Stomach smooth muscle (tissue), 2 donors: ENCODE measurements at regions not wholly inside any gene's neighbourhood (a gene's known extent, or its start where the extent isn't known, plus 50 kb on each side); places are given as distances from the start of the nearest gene placed in this dataset.

Source experiments
- H3K27ac ChIP-seq: one replicate; pipeline ENCODE4 v1.7.0; 2013; ENCODE audit warnings: mild to moderate bottlenecking, low read length, inconsistent platforms
- H3K27me3 ChIP-seq, 2 donors: one replicate each; pipeline ENCODE4 v1.7.0; 2013; ENCODE audit warnings: low read length in 2 of 2; ENCODE audit not compliant: insufficient read depth in 2 of 2, control insufficient read depth in 1 of 2
- H3K36me3 ChIP-seq, 2 donors: one replicate each; pipeline ENCODE4 v1.7.0; 2013; ENCODE audit warnings: low read length in 2 of 2; ENCODE audit not compliant: control insufficient read depth in 2 of 2, insufficient read depth in 2 of 2
- H3K4me1 ChIP-seq: one replicate; pipeline ENCODE4 v1.7.0; 2013; ENCODE audit warnings: low read length; ENCODE audit not compliant: control insufficient read depth, insufficient read depth
- H3K4me3 ChIP-seq, 2 donors: one replicate each; pipeline ENCODE4 v1.7.0; 2013; ENCODE audit warnings: low read length in 2 of 2
- H3K9ac ChIP-seq, 2 donors: one replicate each; pipeline ENCODE4 v1.7.0; 2013; ENCODE audit warnings: low read length in 2 of 2, mild to moderate bottlenecking in 1 of 2
- H3K9me3 ChIP-seq, 2 donors: one replicate each; pipeline ENCODE4 v1.7.0; 2013; ENCODE audit warnings: low read length in 2 of 2; ENCODE audit not compliant: control insufficient read depth in 2 of 2
- donor health status: healthy.
- donor health status: Pancreatic carcinoma.

DNA sequence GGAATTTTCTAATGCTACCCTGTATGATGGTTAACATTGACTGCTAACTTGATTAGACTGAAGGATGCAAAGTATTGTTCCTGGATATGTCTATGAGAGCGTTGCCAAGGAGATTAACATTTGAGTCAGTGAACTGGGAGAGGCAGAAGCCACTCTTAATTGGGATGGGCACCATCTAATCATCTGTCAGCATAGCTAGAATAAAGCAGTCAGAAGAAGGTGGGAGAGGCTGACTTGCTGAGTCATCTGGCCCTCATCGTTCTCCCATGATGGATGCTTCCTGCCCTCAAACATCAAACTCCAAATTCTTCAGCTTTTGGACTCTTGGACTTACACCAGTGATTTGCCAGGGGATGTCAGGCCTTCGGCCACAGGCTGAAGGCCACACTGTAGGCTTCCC, 878.5 kb downstream of the PCDH7 start:
- Histone ChIP-seq H3K27ac (no peak overlapping the region), H3K36me3 (no peaks in the 10 kb centered on the region), H3K9me3 (no peaks in the 10 kb centered on the region), H3K9ac (no peak overlapping the region), H3K4me3 (no peak overlapping the region), H3K27me3 (no peaks in the 10 kb centered on the region), H3K4me1 (no peaks in the 10 kb centered on the region)

DNA sequence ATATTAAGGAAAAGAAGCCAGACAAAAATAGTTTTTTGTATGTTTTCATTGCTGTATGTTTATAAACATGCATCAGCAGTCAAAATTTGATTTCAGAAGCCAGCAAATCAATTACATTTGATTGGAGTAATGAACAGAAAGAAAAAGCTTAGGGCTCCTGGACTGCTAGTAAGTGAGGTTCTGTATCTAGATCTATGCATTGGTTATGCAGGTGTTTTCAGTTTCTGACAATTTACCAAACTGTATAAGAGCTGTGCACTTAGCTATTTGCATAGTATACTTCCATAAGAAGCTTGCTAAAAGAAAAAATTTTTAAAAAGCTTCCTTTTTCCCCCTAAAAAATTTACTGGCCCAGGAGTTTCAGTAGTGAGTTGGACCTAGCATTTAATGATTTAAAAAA, 881.6 kb downstream of the PCDH7 start:
- Histone ChIP-seq H3K9me3 (no peaks in the 10 kb centered on the region), H3K4me1 (no peaks in the 10 kb centered on the region), H3K27me3 (no peaks in the 10 kb centered on the region), H3K36me3 (no peaks in the 10 kb centered on the region), H3K9ac (no peak overlapping the region), H3K27ac (no peak overlapping the region), H3K4me3 (no peak overlapping the region)

GRCh38 chr4:31613946-31614623, 893.9 kb downstream of the PCDH7 start:
- no peak overlapping the region for H3K4me3 ChIP-seq
- H3K9ac ChIP-seq = no peak overlapping the region
- no peak overlapping the region for H3K27ac ChIP-seq
- H3K36me3 ChIP-seq = no peaks in the 10 kb centered on the region
- no peaks in the 10 kb centered on the region for H3K9me3 ChIP-seq
- H3K4me1 ChIP-seq = no peaks in the 10 kb centered on the region
- H3K27me3 ChIP-seq = no peaks in the 10 kb centered on the region

- Histone ChIP-seq H3K4me3 (no peak overlapping the region), H3K27ac (no peak overlapping the region), H3K36me3 (no peaks in the 10 kb centered on the region), H3K4me1 (no peaks in the 10 kb centered on the region), H3K27me3 (no peaks in the 10 kb centered on the region), H3K9ac (no peak overlapping the region), H3K9me3 (no peaks in the 10 kb centered on the region)
These were observed 897.5 kb downstream of the PCDH7 start for GRCh38 chr4:31617667-31618066.

DNA sequence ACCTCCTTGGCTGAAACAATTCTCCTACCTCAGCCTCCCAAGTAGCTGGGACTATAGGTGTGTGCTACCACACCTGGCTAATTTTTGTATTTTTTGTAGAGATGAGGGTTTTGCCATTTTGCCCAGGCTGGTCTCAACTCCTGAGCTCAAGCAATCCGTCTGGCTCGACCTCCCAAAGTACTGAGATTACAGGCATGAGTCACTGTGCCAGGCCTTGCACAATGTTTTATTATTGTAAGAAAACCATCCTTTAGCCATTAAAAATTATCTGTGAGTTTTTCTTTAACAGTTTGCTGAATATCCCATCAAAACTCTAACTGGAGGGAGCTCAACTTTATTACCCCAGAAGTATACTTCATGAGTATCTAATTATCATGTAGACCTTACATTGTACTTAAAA, 900.3 kb downstream of the PCDH7 start:
- Histone ChIP-seq H3K27me3 (no peaks in the 10 kb centered on the region), H3K9ac (no peak overlapping the region), H3K9me3 (no peaks in the 10 kb centered on the region), H3K4me3 (no peak overlapping the region), H3K27ac (no peak overlapping the region), H3K36me3 (no peaks in the 10 kb centered on the region), H3K4me1 (no peaks in the 10 kb centered on the region)

DNA sequence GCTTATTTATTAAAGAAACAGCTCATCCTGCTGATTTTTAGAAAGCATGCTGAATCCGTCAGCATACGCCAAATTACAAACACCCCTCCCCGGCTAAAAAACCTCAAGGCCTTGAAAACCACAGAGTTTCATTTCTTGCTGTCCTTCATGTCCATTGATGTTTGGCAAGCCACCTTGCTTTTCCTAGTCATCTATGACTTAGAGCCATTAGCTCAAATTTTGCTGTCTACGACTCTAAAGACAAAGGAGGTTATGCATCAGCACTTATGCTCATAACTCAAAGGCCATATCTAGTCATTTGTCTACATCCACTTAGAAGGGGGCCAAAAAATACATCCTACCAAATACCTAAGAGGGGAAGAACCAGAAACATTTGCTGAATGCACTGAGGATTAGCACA, 925.1 kb downstream of the PCDH7 start:
- no peak overlapping the region for H3K27ac ChIP-seq
- no peak overlapping the region for H3K4me3 ChIP-seq
- no peaks in the 10 kb centered on the region for H3K4me1 ChIP-seq
- no peak overlapping the region for H3K9ac ChIP-seq
- no peaks in the 10 kb centered on the region for H3K36me3 ChIP-seq
- H3K27me3 ChIP-seq = no peaks in the 10 kb centered on the region
- H3K9me3 ChIP-seq = no peaks in the 10 kb centered on the region

DNA sequence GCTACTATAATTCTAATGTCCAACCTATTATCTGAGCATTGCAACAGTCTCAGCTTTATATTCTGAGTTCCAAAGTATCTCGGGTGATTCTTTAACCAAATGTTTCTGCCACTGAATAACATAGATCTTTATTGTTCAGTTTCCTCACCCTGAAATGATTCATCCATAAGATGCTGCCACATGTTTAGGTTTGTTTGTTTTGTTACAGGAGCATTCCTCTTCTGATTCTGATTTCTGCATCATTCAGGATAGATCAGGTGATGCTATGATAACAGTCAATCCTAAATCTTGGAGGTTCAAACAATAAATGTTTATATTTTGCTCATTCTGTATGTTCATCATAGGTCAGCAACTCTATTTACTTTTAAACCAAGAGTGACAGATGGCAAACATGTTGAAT, 927.6 kb downstream of the PCDH7 start:
- H3K9me3 ChIP-seq = no peaks in the 10 kb centered on the region
- H3K27me3 ChIP-seq = no peaks in the 10 kb centered on the region
- no peak overlapping the region for H3K27ac ChIP-seq
- H3K9ac ChIP-seq = no peak overlapping the region
- H3K36me3 ChIP-seq = no peaks in the 10 kb centered on the region
- no peak overlapping the region for H3K4me3 ChIP-seq
- no peaks in the 10 kb centered on the region for H3K4me1 ChIP-seq

- Histone ChIP-seq H3K9ac (no peak overlapping the region), H3K36me3 (no peaks in the 10 kb centered on the region), H3K9me3 (no peaks in the 10 kb centered on the region), H3K27ac (no peak overlapping the region), H3K4me1 (no peaks in the 10 kb centered on the region), H3K4me3 (no peak overlapping the region), H3K27me3 (no peaks in the 10 kb centered on the region)
These were observed 929.7 kb downstream of the PCDH7 start for GRCh38 chr4:31649878-31650277.

DNA sequence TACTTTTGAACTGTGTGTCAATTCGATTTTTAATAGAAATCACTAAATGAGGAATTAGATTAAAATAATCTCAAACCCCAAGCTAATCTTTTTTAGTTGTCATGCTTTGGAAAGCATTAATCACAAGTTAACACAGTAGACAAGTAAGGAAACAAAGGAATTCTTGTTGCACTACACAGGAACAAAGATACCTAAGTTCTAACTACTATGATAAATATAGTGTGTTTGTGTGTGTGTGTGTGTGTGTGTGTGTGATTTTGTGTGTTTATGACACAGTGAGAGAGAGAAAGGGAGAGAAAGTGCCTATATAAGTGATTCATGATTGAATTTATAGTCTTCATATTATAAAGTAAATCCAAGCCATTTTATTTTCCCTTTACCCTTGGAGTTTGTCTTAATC, 931.4 kb downstream of the PCDH7 start:
- no peak overlapping the region for H3K27ac ChIP-seq

GRCh38 chr4:31655328-31655727, 935.2 kb downstream of the PCDH7 start:
- Histone ChIP-seq H3K9ac (no peak overlapping the region), H3K4me1 (no peaks in the 10 kb centered on the region), H3K27me3 (no peaks in the 10 kb centered on the region), H3K4me3 (no peak overlapping the region), H3K36me3 (no peaks in the 10 kb centered on the region), H3K9me3 (no peaks in the 10 kb centered on the region), H3K27ac (no peak overlapping the region)

More for the DNA sequence above, 931.4 kb downstream of the PCDH7 start:
- H3K9me3 ChIP-seq = no peaks in the 10 kb centered on the region
- H3K27me3 ChIP-seq = no peaks in the 10 kb centered on the region
- H3K4me1 ChIP-seq = no peaks in the 10 kb centered on the region
- H3K9ac ChIP-seq = no peak overlapping the region
- H3K4me3 ChIP-seq = no peak overlapping the region
- H3K36me3 ChIP-seq = no peaks in the 10 kb centered on the region

- Histone ChIP-seq H3K27me3 (no peaks in the 10 kb centered on the region), H3K27ac (no peak overlapping the region), H3K9ac (no peak overlapping the region), H3K4me1 (no peaks in the 10 kb centered on the region), H3K4me3 (no peak overlapping the region), H3K9me3 (no peaks in the 10 kb centered on the region), H3K36me3 (no peaks in the 10 kb centered on the region)
These were observed 937.8 kb downstream of the PCDH7 start for GRCh38 chr4:31657859-31658570.
